HG03571 (cell line): ENCODE measurements at regions not wholly inside any gene's neighbourhood (a gene's known extent, or its start where the extent isn't known, plus 50 kb on each side); places are given as distances from the start of the nearest gene placed in this dataset.
A peak's percentile ranks its signal among the peaks of the same experiment; 100 is the strongest.
"Not testable (repeated sequence)": the region's sequence is repeated elsewhere in the genome, so short reads cannot be mapped to it uniquely, and the experiment has no call there.

ENCODE experiments used
- ATAC-seq: cut with Tn5 transposase; IDR thresholded peaks from one replicate; pipeline ENCODE4 v1.9.1; 2021; ENCODE audit not compliant: unreplicated experiment

DNA sequence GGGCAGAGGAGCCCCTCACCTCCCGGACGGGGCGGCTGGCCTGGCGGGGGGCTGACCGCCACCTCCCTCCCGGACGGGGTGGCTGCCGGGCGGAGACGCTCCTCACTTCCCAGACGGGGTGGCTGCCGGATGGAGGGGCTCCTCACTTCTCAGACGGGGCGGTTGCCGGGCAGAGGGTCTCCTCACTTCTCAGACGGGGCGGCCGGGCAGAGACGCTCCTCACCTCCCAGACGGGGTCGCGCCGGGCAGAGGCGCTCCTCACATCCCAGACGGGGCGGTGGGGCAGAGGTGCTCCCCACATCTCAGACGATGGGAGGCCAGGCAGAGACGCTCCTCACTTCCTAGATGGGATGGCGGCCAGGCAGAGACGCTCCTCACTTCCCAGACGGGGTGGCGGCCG is 1615.9 kb upstream of the C9orf72 start:
- not testable (repeated sequence) for ATAC-seq

- no peak for ATAC-seq
Measured at GRCh38 chr9:29198861-29199260, 1625.6 kb upstream of the C9orf72 start.

- no peak for ATAC-seq
Measured at GRCh38 chr9:29199975-29200374, 1626.7 kb upstream of the C9orf72 start.

- no peak for ATAC-seq
Measured at GRCh38 chr9:29200650-29201049, 1627.4 kb upstream of the C9orf72 start.

DNA sequence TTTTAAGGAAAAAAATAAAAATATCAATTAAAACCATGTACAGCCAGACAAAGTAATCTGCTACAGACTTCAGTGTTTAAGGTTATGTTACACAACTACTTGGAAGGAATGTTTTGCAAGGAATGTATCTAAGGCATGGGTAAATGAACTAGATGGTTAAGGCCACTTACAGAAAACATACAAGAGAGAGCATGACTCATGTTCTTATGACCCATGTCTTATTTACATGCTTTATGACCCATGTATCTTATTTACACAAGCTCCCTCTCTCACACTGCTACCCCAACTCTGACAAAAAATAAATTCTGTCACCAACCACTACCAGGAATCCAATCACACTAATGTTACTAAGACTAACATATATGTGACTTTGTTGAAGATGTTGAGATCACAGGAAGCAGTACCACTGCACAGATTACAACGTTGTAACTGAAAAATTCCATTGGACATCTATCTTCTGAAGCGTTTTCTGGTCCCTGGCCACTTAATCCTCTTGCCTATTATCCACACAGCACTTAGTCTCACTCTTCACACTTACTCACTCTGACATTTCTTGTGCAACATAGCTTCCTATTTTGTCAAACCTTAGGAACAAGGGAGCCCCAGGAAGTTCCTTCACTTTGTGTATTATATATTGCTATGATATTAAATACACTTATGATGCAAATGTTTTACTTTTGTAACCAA is 1630.1 kb upstream of the C9orf72 start:
- ATAC-seq: no peak

DNA sequence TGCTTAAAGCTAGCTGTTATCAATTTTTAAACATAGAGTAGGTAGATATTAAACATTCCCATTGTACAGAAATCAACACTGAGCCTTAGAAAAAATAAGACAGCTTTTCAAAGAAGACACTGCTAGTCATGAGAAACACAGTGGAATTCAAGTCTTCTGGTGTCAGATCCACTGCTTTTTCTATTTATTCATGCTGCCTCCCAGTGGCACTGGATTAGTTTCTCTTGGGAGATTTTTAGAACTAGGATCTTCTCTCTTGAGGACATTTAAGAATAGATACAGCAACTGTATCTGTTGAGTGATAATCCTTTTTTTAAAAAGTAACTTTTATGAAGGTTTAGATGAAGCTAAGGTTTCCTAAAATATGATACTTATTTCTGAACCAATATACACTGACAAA is 1635.4 kb upstream of the C9orf72 start:
- ATAC-seq: no peak

DNA sequence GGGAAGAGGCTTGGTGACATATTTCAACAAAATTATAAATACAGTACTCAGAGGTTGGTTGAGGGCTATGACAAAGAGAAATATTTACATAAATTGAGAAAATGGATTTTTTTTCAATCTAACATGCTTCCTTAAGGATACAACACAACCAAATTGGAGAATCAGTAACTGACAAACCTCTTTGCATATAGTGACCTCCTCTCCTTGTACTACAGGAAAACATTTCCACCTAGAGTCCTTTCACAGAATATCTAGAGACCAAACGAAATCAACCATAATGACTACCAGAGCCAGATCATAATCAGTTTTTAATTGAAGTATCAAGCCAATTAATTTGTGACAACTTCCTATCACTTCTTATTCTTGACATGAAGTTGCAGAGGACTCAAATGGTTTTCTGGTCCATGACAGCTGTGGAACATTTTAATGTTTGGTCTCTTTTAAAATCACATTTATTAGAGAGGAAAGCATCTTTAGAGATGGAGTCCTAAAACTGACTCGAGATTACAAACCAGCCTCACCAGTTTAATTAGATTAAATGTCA is 1636.5 kb upstream of the C9orf72 start:
- ATAC-seq: no peak

- no peak for ATAC-seq
Measured at GRCh38 chr9:29211003-29211579, 1637.8 kb upstream of the C9orf72 start.

DNA sequence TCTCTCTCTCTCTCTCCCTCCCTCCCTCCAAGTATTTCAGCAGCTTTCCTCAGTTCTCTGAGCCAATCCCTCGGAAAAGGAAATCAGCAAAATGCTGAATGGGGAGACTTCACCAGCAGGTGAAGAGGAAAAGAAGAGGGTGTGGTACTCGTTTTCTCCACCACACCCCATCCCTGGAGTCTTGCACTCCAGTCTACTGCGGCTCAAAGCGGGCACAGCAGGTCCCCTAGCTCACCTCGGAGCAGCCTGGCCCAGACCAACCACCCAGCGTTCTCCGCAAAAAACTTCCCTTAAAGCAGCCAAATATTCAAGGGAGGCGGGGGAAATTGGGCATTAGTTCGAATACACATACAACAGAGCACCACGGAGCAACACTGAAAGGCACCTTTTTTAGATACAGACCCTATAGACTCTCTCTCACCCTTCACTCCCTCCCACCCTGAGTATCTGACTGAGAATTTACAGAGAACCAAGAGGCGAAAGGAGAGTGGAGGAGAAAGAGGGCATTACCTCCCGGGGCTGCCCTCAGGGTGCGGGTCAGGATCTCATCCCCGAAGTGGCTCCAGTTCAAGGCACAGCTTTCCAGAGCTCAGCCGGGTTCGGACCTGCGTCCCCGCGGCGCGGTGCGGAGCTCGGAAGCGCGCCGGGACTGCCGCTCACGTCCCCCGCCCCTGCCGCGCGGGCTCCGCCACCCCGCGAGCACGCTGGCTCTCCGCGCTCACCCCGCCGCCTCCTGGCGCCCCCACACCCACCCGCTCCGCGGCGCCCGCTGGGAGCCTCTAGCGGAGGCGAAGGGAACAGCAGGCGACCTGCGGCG is 1638.5 kb upstream of the C9orf72 start:
- peak; percentile 86 for ATAC-seq

DNA sequence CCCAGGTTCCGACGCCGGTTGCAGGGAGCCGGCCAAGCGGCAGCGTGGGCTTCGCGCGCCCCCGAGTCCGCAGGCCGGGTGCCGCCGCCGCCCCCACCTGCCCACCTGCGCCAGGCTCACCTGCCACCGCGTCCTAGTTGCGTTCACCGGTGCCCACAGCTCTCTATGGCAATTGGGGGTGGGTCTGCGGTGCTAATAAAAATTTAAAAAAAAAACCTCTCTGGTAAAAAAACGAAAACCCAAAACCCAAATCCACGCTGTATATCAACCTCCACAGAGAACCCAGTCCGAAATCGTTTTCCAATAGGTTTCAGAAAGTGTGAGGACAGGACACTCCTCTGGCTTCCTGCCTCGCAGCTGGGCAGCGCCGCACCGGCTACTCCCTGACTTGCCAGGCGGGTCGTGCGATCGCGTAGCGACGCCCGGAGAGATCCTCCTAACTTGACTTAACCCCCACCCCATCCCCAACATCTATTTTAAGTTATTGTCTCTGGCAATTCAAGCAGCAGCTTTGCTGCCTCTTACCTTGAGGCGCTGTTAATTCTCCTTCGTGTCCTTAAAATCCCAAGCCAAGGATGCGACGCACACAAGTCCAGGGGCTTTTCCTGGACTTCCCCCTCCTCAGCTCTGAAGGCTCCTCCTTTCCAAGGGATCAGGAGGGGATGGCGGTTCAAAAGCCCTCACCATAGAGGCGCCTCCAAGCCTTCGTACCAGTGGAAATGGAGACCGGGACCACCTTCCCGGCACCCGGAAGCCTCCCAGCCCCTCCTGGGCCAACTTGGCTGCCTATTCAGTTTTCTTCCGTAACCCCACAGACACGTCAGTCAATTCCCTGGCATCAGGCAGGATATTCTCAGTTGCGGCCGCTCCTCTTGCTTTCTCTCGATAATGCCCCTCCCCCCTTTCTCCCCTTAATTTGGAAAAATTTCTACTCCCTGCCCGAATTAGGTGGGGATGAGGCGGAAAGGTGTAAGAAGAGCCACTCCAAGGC is 1639.4 kb upstream of the C9orf72 start:
- no peak for ATAC-seq

DNA sequence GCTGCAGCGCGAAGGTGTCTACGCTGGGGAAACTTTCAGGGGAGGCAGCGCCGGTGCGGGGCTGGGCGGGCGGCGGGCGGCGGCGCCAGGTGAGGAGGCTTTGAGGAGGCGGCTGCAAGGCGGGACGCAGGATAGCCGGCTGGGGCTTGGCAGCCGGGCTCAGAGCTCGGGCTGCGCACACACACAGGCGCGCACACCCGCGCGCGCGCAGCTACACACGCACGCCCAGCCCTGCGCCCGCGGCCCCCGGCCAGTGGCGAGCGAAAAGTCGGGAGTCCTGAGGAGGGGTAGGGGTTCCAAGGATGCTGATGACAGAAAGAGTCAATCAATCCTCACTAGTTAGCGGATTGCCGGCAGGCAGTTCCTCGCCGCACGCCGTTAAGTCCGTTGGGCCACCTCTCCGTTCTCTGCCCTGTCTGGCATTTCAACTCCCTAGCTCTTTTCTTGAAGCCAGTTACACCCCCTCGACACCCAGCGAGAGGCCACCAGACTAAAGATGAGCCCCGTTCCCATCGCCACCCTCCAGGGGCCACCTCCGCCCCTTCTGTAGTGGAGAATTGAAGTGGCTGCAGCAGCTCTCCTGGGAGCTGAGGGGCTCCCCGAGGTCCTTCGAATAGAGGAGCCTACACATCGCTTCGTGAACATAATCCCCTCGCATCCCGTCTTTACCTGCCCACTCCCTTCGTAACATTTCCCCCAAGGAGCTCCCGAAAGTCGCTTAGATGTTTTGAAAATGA is 1640.3 kb upstream of the C9orf72 start, which contains the start of gene LINGO2:
LINGO2 (minus strand) TSS at position 185 of the 737 bp plus-strand sequence.
- no peak for ATAC-seq

DNA sequence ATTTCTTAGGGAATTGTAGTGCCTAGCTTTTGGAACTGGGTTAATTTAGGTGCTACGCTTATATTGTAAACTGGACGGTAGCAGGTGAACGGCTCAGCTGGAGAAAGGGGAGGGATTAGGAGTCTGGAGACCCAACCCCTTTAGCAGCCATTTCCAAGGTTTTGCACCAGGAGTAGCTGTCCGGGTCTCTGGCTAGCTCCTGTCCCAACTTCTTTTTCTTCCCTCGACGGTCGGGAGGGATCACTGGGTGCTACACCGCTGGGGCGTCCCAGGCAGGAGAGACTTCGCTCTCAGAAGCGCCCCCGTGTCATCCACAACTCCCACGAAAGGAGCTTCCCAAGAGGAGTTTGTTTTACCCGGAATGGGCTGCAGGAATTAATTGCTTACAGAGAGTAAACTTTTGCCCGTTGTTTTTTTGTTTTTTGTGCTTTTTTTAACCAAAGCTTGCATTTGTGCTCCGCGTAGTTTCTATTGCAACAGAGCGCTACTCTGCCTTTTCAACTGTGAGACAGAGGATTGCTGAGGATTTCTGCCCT is 1640.9 kb upstream of the C9orf72 start:
- no peak for ATAC-seq

- no peak for ATAC-seq
Measured at GRCh38 chr9:29214690-29215253, 1641.5 kb upstream of the C9orf72 start.

DNA sequence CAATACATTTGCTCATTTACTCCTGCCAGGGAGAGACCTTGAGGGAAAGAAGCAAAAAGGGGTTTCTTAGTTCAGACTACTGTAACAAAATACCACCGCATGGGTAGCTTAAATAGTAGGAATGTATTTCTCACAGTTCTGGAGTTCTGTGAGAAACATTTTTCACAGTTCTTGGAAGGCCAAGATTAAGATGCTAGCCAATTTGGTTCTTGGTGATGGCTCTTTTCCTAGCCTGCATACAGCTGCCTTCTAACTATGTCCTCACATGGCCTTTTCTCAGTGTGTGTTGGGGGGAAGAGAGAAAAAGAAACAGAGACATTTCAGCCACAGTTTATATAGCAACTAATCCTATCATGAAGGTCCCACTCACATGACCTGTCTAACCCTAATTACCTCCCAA is 1644.7 kb upstream of the C9orf72 start:
- no peak for ATAC-seq

- no peak for ATAC-seq
Measured at GRCh38 chr9:29220596-29221251, 1647.4 kb upstream of the C9orf72 start.

DNA sequence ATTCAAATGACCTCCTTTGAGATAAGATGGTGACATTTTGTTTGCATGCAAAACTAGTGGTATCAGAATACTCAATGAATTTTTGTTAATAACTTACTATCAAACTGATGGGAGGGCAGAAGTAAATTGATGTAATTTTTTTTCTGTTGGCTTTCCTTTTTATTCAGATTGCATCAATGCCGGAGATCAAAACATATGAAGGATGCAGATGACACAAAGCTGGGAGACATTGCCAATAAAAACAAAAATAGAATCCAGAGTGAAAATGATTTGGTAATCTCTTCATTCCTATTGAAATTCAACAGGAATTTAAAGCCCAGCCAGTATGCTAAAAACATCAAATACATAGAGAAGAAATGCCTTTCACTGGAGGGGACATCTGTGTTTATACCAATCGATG is 1655.3 kb upstream of the C9orf72 start:
- no peak for ATAC-seq

DNA sequence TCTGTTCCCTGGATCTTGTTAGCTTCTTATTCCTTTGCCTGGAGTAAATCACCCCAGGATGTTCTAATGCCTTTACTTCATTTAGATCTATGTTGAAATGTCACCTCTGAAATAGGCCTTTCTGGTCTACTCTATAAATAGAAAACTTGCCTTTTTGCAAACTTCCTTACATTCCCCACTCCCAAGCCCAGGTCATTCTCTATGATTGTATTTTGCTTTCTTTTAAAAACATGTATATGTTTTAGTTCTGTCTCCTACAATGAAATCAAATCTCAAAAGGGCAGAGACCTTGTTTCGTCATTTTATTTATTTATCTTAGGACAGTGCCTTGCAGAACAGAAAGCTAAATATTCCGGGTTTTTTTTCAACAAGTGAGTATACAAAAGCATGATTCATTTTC is 1657.7 kb upstream of the C9orf72 start:
- no peak for ATAC-seq

DNA sequence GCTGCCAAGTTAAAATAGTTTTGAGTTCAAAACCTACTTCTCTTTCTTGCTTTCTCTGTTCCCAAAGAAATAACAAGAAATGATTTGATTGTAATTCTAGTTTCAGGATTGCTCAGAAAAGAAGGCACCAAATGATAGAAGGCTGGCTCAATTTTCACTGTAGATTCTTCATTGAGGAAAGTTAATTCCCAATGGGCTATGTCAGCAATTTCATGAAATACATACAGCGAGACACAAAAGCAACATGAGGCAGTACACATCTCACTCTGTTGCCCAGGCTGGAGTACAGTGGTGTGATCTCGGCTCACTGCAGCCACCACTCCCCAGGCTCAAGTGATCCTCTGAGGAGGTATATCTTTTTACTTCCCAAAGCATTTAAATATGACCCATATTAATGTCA is 1659.9 kb upstream of the C9orf72 start:
- ATAC-seq: no peak

- ATAC-seq: no peak
Measured at GRCh38 chr9:29241320-29241719, 1668.0 kb upstream of the C9orf72 start.
